Lower leg skin (tissue), 3 donors: ENCODE measurements at regions not wholly inside any gene's neighbourhood (a gene's known extent, or its start where the extent isn't known, plus 50 kb on each side); places are given as distances from the start of the nearest gene placed in this dataset.

Experiments used
- CTCF ChIP-seq, 3 donors: fragments of 450-650 bp; IDR thresholded peaks; one replicate each; pipeline ENCODE4 v1.5.1; 2016; ENCODE audit warnings: antibody characterized with exemption in 3 of 3, mild to moderate bottlenecking in 3 of 3, moderate library complexity in 2 of 3
- POLR2A ChIP-seq, 2 donors: fragments of 450-650 bp; IDR thresholded peaks; one replicate each; pipeline ENCODE4 v1.6.1; 2016 to 2017; ENCODE audit warnings: antibody characterized with exemption in 2 of 2, mild to moderate bottlenecking in 1 of 2, moderate library complexity in 1 of 2

GRCh38 chr18:8983195-8983594, 119.3 kb upstream of the NDUFV2 start:
- TF ChIP-seq POLR2A (IDR thresholded peaks at IDR 0.05) (no peak), CTCF (IDR thresholded peaks at IDR 0.05) (no peak)
